Small intestine (tissue), 7 donors: ENCODE measurements at regions not wholly inside any gene's neighbourhood (a gene's known extent, or its start where the extent isn't known, plus 50 kb on each side); places are given as distances from the start of the nearest gene placed in this dataset.
"Not testable (repeated sequence)": the region's sequence is repeated elsewhere in the genome, so short reads cannot be mapped to it uniquely, and the experiment has no call there.

ENCODE experiments used
- DNase-seq, 2 donors: peaks; one replicate each; pipeline versions ENCODE4 v3.0.0 to v3.0.0-alpha.2; 2013
- FAIRE-seq: peaks from 2 replicates; lab custom pipeline; 2012; peaks lifted over from hg19 to GRCh38; lab: Jason Lieb, UNC
- H3K27ac ChIP-seq, 3 donors: one replicate each; pipeline ENCODE4 v1.5.1; 2013; ENCODE audit warnings: low read length in 2 of 3, mild to moderate bottlenecking in 2 of 3, control low read depth in 1 of 3, inconsistent platforms in 1 of 3, low read depth in 1 of 3, moderate library complexity in 1 of 3
- H3K27me3 ChIP-seq, 3 donors: one replicate each; pipeline ENCODE4 v1.6.1; 2013; ENCODE audit warnings: low read length in 3 of 3, inconsistent platforms in 1 of 3; ENCODE audit not compliant: control insufficient read depth in 3 of 3, insufficient read depth in 3 of 3
- H3K36me3 ChIP-seq, 3 donors: one replicate each; pipeline ENCODE4 v1.6.1; 2013; ENCODE audit warnings: low read length in 3 of 3, inconsistent platforms in 1 of 3, low read depth in 1 of 3, mild to moderate bottlenecking in 1 of 3, moderate library complexity in 1 of 3; ENCODE audit not compliant: control insufficient read depth in 3 of 3, insufficient read depth in 2 of 3
- H3K4me1 ChIP-seq, 3 donors: one replicate each; pipeline ENCODE4 v1.6.1; 2013; ENCODE audit warnings: low read length in 2 of 3, inconsistent platforms in 1 of 3, low read depth in 1 of 3, mild to moderate bottlenecking in 1 of 3, moderate library complexity in 1 of 3; ENCODE audit not compliant: control insufficient read depth in 3 of 3, insufficient read depth in 2 of 3
- H3K4me3 ChIP-seq, 3 donors: one replicate each; pipeline ENCODE4 v1.5.1; 2013; ENCODE audit warnings: low read length in 3 of 3, control low read depth in 1 of 3, inconsistent platforms in 1 of 3, low read depth in 1 of 3, mild to moderate bottlenecking in 1 of 3, moderate library complexity in 1 of 3
- H3K9me3 ChIP-seq, 2 donors: one replicate each; pipeline ENCODE4 v1.6.1; 2013; ENCODE audit warnings: low read depth in 1 of 2, low read length in 1 of 2; ENCODE audit not compliant: control insufficient read depth in 2 of 2, insufficient read depth in 1 of 2
- WGBS, 3 donors: extraction: QIAGEN DNeasy Blood & Tissue Kit; methylation state at CpG; one replicate each; pipeline ENCODE4 v1.1.7; 2013; 5-methylcytosine and 5-hydroxymethylcytosine counted together
- donor health status: healthy with polysubstance abuse.
- donor health status: control.
- donor health status: control.
- donor health status: Bipolar disorder and iron deficiency.
- donor health status: healthy.

GRCh38 chr9:129414993-129415941 lies 205.6 kb downstream of the C9orf50 start:
- H3K36me3 ChIP-seq, result no peaks in the 10 kb centered on the region
- peak overlapping the region; percentile 13 to 98 (median 90) for H3K27ac ChIP-seq
- FAIRE-seq, result no peak
- H3K9me3 ChIP-seq, result peaks cover 0 to 12% of the 10 kb centered on the region in 2 donors
- 79 to 85% (median 83%) methylated on average over 21 of the region's 21 CpGs for WGBS, 3 donors
- no peak overlapping the region for H3K4me3 ChIP-seq
- H3K27me3 ChIP-seq, result no peaks in the 10 kb centered on the region
- H3K4me1 ChIP-seq, result peaks cover 7 to 55% (median 8%) of the 10 kb centered on the region in 3 donors
- no peak for DNase-seq

- Histone ChIP-seq H3K36me3 (no peaks in the 10 kb centered on the region), H3K9me3 (peaks cover 0 to 8% of the 10 kb centered on the region in 2 donors), H3K27me3 (no peaks in the 10 kb centered on the region), H3K4me3 (peak overlapping the region; percentile 50 to 59 (median 57)), H3K4me1 (peaks cover 7 to 55% (median 8%) of the 10 kb centered on the region in 3 donors), H3K27ac (peak overlapping the region; percentile 80 to 98 (median 90))
- DNase-seq (peak in 1 of 2 donors; percentile 66), FAIRE-seq (no peak)
- WGBS, 3 donors, result 28 to 31% (median 29%) methylated on average over 31 of the region's 31 CpGs
These were observed 206.4 kb downstream of the C9orf50 start for GRCh38 chr9:129414377-129414992.

GRCh38 chr9:129413537-129414376 lies 207.1 kb downstream of the C9orf50 start:
- FAIRE-seq (no peak), DNase-seq (peak; percentile 95 to 99)
- Histone ChIP-seq H3K27me3 (no peaks in the 10 kb centered on the region), H3K9me3 (peaks cover 0 to 7% of the 10 kb centered on the region in 2 donors), H3K4me3 (peak overlapping the region; percentile 53 to 65 (median 57)), H3K36me3 (no peaks in the 10 kb centered on the region), H3K4me1 (peaks cover 8 to 62% (median 9%) of the 10 kb centered on the region in 3 donors), H3K27ac (peak overlapping the region; percentile 80 to 98 (median 97))
- 1% methylated on average over 48 to 84 of the region's 84 CpGs for WGBS, 3 donors

GRCh38 chr9:129412814-129413536 lies 207.9 kb downstream of the C9orf50 start:
- peaks cover 0 to 7% of the 10 kb centered on the region in 2 donors for H3K9me3 ChIP-seq
- H3K4me3 ChIP-seq, result peak overlapping the region; percentile 53 to 65 (median 55)
- H3K4me1 ChIP-seq, result peaks cover 8 to 69% (median 9%) of the 10 kb centered on the region in 3 donors
- no peaks in the 10 kb centered on the region for H3K36me3 ChIP-seq
- FAIRE-seq (no peak), DNase-seq (peak; percentile 33 to 83)
- 4 to 8% (median 6%) methylated on average over 28 to 49 of the region's 49 CpGs for WGBS, 3 donors
- H3K27ac ChIP-seq, result peak overlapping the region; percentile 77 to 98 (median 97)
- H3K27me3 ChIP-seq, result no peaks in the 10 kb centered on the region

- H3K9me3 ChIP-seq, FAIRE-seq, H3K36me3 ChIP-seq, H3K27me3 ChIP-seq, H3K4me3 ChIP-seq: not testable (repeated sequence)
- H3K4me1 ChIP-seq, result peaks cover 8 to 76% (median 9%) of the 10 kb centered on the region in 3 donors
- peak overlapping the region; percentile 77 to 98 (median 97) for H3K27ac ChIP-seq
- 73 to 78% (median 78%) methylated on average over 11 of the region's 11 CpGs for WGBS, 3 donors
- DNase-seq, result peak; percentile 59
These were observed 208.6 kb downstream of the C9orf50 start for GRCh38 chr9:129412176-129412813.

- FAIRE-seq (no peak), DNase-seq (no peak)
- WGBS, 3 donors, result 73 to 84% (median 80%) methylated on average over 19 of the region's 19 CpGs
- Histone ChIP-seq H3K4me1 (peaks cover 8 to 79% (median 9%) of the 10 kb centered on the region in 3 donors), H3K27me3 (no peaks in the 10 kb centered on the region), H3K9me3 (peaks cover 0 to 7% of the 10 kb centered on the region in 2 donors), H3K36me3 (no peaks in the 10 kb centered on the region), H3K4me3 (no peak overlapping the region), H3K27ac (peak overlapping the region; percentile 39 to 98 (median 97))
These were observed 209.3 kb downstream of the C9orf50 start for GRCh38 chr9:129411501-129412175.

- Histone ChIP-seq H3K4me1 (peaks cover 8 to 80% (median 9%) of the 10 kb centered on the region in 3 donors), H3K4me3 (no peak overlapping the region), H3K27me3 (no peaks in the 10 kb centered on the region), H3K27ac (no peak overlapping the region), H3K36me3 (no peaks in the 10 kb centered on the region), H3K9me3 (peaks cover 0 to 7% of the 10 kb centered on the region in 2 donors)
- DNase-seq (no peak), FAIRE-seq (no peak)
- WGBS, 3 donors, result 80 to 85% (median 81%) methylated on average over 3 to 4 of the region's 4 CpGs
These were observed 210.7 kb downstream of the C9orf50 start for GRCh38 chr9:129410226-129410625.
